Ishikawa (cell line): ENCODE measurements at regions not wholly inside any gene's neighbourhood (a gene's known extent, or its start where the extent isn't known, plus 50 kb on each side); places are given as distances from the start of the nearest gene placed in this dataset.

Experiments
- CEBPB ChIP-seq: IDR thresholded peaks from 2 replicates; pipeline ENCODE4 v1.6.1; 2012
- EGR1 ChIP-seq: IDR thresholded peaks from 2 replicates; pipeline ENCODE4 v1.6.1; 2012
- EP300 ChIP-seq: IDR thresholded peaks from 2 replicates; pipeline ENCODE4 v1.6.1; 2012; ENCODE audit warnings: borderline replicate concordance
- NFIC ChIP-seq: IDR thresholded peaks from 2 replicates; pipeline ENCODE4 v1.6.1; 2012
- TAF1 ChIP-seq: IDR thresholded peaks from 2 replicates; pipeline ENCODE4 v1.6.1; 2012; ENCODE audit warnings: low read depth, mild to moderate bottlenecking
- TCF12 ChIP-seq: IDR thresholded peaks from 2 replicates; pipeline ENCODE4 v1.6.1; 2012; ENCODE audit warnings: low read depth
- TF ChIP-seq, protein P1 (sequence below): IDR thresholded peaks from 2 replicates; pipeline ENCODE4 v1.6.1; 2012

DNA sequence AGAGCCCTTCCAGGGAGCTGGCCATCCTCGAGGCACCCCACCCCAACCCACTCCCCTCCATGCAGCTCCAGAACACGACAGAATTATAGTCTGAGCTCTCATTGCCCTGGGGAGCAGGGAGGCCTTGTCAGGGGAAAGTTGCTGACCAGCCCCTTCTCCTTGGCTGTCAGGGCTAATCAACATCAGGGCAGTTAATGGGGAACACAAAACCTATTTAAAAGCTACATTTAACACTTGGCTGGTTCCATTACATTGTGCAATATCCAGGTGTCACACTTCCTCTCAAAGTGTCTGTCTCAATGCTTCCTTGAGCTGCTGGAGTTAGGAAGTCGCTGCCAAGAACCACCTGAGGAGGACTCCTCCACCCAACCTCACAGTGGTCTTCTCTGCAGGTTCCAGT, 111.8 kb upstream of the GRIK3 start:
- TF ChIP-seq TCF12 = no peak
- no peak for TF ChIP-seq NFIC
- TF ChIP-seq EGR1 = no peak
- TF ChIP-seq TAF1 = no peak
- no peak for TF ChIP-seq EP300
- TF ChIP-seq, protein P1, sequence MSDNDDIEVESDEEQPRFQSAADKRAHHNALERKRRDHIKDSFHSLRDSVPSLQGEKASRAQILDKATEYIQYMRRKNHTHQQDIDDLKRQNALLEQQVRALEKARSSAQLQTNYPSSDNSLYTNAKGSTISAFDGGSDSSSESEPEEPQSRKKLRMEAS = no peak
- TF ChIP-seq CEBPB = no peak
